ENCODE measurements at regions not wholly inside any gene's neighbourhood (a gene's known extent, or its start where the extent isn't known, plus 50 kb on each side); places are given as distances from the start of the nearest gene placed in this dataset.
"Not testable (repeated sequence)": the region's sequence is repeated elsewhere in the genome, so short reads cannot be mapped to it uniquely, and the experiment has no call there.

GRCh38 chr2:100704711-100705110 is 115.2 kb upstream of the NPAS2 start:
- DNase-seq: no peak

DNA sequence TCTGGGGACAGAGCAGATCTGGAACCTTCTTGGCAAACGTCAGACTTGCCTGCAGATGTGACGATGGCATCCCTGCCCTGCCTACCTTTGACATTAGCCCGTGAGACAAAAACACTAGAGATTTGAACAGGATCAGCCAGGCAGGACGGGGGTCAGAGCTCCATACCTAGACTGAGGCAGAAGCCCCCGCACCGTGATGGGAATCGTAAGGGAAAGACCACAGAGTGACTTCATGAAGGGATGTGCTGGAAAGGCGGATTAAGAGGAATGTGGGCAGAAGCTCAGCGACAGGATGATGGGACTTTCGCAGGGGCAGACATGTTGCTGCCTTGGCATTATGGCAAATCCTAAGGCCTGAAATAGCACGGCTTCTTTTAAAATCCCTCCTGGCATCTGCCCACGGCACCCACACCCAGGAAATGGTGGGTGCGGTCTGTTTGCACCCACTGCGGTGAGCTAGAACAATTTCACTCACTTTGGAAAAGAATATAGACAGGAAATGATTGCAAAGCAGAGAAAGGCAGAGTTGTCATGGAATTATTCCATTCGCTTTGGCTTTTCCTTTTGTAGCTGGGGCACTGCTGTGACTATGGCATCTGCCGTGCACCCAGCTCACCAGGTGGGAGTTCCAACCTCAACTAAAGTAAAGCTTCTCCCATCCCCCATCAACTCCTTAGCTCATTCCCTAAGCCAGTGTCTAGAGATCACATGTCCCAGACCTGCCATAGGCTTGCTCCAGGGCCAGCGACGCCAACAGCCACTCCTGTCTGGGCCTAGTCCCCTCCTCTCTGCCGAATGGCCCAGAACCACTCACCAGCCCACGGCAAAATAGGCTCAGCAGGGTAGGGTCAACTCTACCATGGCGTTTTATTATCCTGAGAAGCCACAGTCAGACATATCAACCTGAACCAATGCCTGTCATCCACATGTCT is 112.7 kb upstream of the NPAS2 start:
- DNase-seq: no peak

- DNase-seq: no peak
These were observed 111.6 kb upstream of the NPAS2 start for GRCh38 chr2:100708333-100708732.

DNA sequence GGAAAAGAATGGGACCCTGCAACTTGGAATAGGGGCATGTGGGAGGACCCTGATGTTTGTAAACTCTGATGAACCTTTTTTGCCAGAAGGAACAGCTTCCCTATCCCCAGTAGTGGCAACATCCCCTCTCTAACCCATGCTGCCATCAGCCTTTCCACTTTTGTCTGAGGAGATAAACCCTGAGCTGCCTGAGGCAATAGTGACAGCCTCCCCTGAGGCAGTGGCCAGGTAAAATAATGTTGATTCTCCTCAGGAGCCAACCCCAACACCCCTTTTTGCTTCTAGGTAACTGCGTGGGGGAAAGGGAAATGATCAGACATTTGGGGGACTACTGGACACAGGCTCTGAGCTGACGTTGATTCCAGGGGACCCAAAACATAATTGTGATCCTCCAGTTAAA is 106.8 kb upstream of the NPAS2 start:
- DNase-seq: no peak

DNA sequence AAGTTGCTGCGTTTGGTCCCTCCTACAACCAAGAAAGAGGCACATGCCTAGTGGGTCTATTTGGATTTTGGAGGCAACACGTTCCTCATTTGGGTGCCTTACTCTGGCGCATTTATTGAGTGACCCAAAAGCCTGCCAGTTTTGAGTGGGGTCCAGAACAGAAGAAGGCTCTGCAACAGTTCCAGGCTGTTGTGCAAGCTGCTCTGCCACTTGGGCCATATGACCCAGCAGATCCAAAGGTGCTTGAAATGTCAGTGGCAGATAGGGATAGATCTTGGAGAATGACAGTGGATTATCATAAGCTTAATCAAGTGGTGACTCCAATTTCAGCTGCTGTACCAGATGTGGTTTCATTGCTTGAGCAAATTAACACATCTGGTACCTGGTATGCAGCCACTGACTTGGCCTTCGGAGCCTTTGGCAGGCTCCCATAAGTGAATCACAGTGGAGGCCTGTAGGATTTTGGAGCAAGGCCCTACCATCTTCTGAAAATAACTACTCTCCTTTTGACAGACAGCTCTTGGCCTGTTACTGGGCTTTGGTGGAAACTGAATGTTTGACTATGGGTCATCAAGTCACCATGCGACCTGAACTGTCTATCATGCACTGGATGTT is 105.4 kb upstream of the NPAS2 start:
- not testable (repeated sequence) for DNase-seq

DNA sequence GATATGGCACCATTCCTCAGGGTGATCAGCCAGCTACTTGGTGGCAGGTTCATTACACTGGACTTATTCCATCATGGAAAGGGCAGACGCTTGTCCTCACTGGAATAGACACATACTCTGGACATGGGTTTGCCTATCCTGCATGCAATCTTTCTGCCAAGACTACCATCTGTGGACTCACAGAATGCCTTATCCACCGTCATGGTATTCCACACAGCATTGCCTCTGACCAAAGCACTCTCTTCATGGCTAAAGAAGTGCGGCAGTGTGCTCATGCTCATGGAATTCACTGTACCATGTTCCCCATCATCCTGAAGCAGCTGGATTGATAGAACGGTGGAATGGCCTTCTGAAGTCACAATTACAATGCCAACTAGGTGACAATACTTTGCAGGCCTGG is 104.1 kb upstream of the NPAS2 start:
- DNase-seq: not testable (repeated sequence)

GRCh38 chr2:100716581-100716980 is 103.4 kb upstream of the NPAS2 start:
- DNase-seq: no peak

GRCh38 chr2:100718065-100718629 is 101.8 kb upstream of the NPAS2 start:
- DNase-seq: no peak

DNA sequence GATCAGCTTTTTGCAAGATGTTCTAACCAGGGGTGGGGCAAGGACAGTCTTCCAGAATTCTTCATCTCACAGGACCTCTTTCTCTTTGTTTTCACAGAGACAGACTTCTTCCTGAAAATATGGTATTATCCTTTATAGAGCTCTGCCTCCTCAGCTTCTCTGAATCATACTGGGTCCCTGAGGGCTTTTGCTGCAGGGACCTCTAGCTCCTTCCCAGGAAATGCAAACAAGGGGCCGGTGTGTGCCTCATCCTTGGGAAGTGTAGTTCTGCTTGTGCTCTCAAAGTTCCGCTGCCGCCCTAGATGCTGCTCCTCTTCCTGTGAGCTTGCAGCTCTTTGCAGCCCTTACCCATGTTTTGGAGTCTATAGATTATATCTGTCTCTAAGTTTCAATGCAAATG is 99.5 kb upstream of the NPAS2 start:
- DNase-seq: no peak

DNA sequence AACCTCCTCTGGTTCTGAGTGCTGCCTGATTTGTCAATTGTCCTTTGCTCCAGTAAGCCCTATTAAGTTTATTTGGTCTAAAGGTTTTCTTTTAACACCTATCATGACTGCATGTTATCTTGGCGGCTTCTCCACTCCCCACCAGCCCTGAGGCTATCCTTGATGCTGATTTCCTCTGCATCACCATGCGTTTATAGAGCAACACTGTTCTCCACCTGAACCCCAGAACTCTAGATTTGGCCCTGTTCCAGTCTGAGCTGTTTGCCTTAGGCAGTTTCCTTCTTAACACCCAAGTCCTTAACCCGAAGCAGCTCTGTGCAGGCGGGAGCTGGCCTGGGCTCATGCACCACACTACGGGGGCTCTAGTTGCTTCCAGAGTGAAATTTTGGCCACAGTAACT is 98.2 kb upstream of the NPAS2 start:
- DNase-seq: no peak

GRCh38 chr2:100722125-100722524 is 97.8 kb upstream of the NPAS2 start:
- DNase-seq: no peak

DNA sequence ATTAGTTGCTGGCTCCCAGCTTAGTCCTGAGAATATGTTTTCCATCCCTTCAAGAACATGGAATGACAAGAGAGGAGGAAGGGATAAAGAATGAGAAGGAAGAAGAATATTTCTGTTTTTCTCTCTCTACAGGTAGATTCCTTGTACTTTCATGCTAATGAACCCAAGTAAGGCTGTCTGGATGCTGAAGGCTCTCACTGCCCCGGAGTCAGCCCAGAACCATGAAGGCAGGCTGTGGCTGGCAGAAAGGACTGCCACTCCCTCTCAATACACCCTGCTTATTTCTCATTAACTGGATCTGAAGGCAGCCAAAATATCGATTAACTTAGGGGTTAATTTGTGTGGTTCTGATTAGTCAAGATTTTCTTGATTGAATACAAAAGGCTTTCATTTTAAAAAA is 93.1 kb upstream of the NPAS2 start:
- DNase-seq: no peak

DNA sequence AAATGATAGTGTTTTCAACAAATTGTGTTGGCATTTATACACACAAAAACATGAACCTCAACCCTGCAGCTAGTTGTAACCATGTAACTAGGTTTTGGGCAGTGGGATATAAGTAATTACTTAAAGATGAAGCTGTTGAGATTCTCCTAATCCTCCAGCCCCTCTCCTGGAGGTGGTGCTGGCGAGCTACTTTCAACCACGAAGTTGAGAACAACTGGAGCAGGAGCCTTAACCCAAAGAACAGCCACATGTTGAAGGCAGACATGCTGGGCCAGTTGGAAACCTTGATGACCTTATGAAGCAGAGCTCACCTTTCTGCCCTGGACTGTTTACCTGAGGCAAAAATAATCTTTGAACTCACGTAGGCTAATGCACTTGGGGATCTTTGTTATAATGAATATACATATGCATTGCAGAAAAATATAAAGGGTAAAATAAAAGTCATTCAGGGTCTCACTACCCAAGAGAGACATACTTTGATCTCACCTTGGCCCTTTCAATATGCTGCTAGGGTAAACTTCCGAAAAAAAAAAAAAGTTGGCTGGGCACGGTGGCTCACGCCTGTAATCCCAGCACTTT is 89.6 kb upstream of the NPAS2 start:
- DNase-seq: peak; percentile 44

DNA sequence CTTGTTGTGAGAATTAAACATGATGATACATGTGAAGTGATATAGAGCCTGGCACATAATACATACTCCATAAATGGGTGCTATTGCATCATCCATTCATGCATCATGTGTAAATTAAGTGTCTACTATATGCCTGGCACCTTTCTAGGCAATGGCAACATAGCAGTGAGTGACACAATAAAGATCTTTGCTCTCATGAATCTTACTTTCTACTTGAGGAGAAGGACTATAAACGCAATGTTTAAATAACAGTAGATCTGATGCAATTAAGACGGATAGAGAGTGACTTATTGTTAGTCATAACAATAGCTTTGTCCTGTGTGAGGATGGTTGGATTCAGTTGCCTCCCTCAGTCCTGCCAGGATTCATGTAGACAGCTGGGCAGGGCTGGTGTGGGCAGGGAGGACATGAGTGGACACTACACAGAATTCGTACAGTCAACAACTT is 88.4 kb upstream of the NPAS2 start:
- no peak for DNase-seq

DNA sequence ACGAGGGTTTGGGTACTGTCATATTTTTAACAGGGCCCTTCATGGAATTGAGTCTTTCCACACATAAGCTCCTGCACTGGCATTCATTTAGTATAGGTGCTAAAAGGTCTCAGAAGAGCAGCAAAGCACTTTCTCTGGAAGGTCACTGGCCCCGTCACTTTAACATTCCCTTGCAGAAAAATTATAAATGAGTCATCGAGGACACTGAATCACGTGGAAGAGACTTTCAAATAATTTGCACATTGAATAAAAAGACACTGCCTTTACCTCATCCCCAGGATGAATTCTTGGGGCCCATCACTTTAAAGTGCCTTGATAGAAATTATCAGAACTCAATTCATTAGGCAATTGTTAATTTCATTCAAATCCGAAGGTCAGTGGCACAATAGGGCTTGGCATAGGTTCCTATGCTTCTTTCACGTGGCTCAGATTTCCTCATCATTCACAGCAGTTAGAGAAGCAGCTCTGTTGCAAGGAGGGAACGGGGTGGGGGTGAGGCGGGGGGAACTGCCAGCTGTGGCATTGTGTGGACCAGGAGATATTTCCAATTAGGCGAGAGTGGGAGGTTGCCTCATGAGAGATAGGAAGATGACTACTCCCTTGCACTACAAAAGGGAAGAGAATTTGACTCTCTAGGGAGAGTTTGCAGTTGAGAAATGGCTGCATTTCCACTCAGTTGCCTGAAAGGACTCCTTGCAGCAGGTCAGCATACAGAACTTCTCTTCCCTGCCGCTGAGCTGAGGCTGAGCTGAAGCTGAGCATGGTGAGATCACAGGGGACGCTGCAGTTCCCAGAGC is 86.3 kb upstream of the NPAS2 start:
- no peak for DNase-seq

DNA sequence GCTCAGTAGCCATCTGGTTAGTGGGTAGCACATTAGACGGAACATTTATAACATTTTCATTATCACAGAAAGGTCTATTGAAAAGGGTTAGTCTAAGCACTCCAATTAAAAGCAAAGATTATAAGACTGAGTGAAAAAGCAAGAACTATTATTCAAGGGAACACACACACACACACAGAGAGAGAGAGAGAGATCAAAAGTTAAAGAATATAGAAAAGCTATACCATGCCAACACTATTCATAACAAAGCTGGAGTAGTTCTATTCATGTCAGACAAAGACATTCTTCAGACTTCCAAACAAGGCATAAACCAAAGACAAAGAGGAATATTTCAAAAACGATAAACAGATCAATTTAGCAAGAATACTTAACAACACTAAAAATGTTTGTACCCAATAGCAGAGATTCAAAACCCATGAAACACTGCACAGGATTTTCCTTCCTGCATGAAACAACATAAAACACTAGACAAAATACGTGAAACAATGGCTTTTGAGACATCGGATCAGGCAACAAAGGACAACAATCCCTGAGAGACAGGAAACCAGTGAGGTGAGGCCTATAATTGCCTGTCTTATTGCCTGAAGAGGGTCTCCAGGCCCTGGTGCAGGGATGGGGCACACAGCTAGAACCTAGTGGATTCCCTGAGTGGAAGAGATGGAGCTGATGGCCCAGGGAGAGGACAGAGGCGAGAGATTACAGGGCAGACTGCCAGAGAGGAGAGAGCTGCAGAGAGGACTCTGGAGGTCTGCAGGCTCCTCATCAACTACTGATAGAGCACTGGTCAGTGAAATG is 83.6 kb upstream of the NPAS2 start:
- DNase-seq: no peak

GRCh38 chr2:100739735-100740432 is 80.1 kb upstream of the NPAS2 start:
- DNase-seq: no peak

- DNase-seq: no peak
These were observed 78.1 kb upstream of the NPAS2 start for GRCh38 chr2:100741880-100742276.

GRCh38 chr2:100742277-100743254 is 77.4 kb upstream of the NPAS2 start:
- DNase-seq: no peak

- DNase-seq: no peak
These were observed 76.2 kb upstream of the NPAS2 start for GRCh38 chr2:100743741-100744140.
